ENCODE measurements at regions not wholly inside any gene's neighbourhood (a gene's known extent, or its start where the extent isn't known, plus 50 kb on each side); places are given as distances from the start of the nearest gene placed in this dataset.

DNA sequence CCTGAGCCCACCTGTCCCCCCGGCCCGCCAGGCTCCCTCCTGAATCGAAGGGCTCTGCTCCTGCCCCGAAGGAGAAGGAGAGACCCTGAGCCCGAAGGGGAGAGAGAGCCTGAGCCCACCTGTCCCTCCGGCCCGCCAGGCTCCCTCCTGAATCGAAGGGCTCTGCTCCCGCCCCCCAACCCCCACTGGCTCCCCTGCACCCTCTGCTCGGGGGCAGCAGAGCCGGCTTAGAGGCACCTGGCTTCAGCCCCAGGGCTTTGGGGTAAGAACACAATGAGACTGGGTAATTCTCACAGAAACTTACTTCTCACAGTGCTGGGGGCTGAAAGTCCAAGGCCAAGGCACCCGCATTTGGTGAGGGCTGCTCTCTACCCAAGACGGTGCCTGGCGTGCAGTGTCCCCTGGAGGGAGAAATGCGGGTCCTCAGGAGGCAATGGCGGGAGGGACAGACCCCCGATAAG, 53.1 kb upstream of the FBRSL1 start:
- ATAC-seq = no peak
- TF ChIP-seq ZNF8 (CRISPR knock-in tag; IDR thresholded peaks at IDR 0.05) (no peak), TOX (CRISPR knock-in tag; IDR thresholded peaks at IDR 0.05; ENCODE audit: borderline replicate concordance) (no peak), ISL1 (CRISPR knock-in tag; IDR thresholded peaks at IDR 0.05) (no peak), ARNTL (CRISPR knock-in tag; IDR thresholded peaks at IDR 0.05; ENCODE audit: borderline replicate concordance, low read depth) (no peak), RARB (CRISPR knock-in tag; IDR thresholded peaks at IDR 0.05) (no peak), ZC3H10 (CRISPR knock-in tag; IDR thresholded peaks at IDR 0.05) (no peak), ESRRG (CRISPR knock-in tag; IDR thresholded peaks at IDR 0.05) (no peak), SNAI2 (CRISPR knock-in tag; IDR thresholded peaks at IDR 0.05) (no peak), OSR1 (CRISPR knock-in tag; IDR thresholded peaks at IDR 0.05) (no peak), ZNF70 (CRISPR knock-in tag; IDR thresholded peaks at IDR 0.05) (no peak), PPARA (CRISPR knock-in tag; IDR thresholded peaks at IDR 0.05; ENCODE audit: borderline replicate concordance) (no peak), CSDC2 (CRISPR knock-in tag; IDR thresholded peaks at IDR 0.05) (no peak), ZNF565 (CRISPR knock-in tag; conservative IDR thresholded peaks at IDR 0.05; ENCODE audit: low read depth) (no peak), TCF4 (CRISPR knock-in tag; IDR thresholded peaks at IDR 0.05; ENCODE audit: borderline replicate concordance) (no peak), ZFP3 (CRISPR knock-in tag; IDR thresholded peaks at IDR 0.05) (no peak)
- TF ChIP-seq, protein P1, sequence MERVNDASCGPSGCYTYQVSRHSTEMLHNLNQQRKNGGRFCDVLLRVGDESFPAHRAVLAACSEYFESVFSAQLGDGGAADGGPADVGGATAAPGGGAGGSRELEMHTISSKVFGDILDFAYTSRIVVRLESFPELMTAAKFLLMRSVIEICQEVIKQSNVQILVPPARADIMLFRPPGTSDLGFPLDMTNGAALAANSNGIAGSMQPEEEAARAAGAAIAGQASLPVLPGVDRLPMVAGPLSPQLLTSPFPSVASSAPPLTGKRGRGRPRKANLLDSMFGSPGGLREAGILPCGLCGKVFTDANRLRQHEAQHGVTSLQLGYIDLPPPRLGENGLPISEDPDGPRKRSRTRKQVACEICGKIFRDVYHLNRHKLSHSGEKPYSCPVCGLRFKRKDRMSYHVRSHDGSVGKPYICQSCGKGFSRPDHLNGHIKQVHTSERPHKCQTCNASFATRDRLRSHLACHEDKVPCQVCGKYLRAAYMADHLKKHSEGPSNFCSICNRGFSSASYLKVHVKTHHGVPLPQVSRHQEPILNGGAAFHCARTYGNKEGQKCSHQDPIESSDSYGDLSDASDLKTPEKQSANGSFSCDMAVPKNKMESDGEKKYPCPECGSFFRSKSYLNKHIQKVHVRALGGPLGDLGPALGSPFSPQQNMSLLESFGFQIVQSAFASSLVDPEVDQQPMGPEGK (CRISPR knock-in tag; IDR thresholded peaks at IDR 0.05; ENCODE audit: borderline replicate concordance) = no peak
- TF ChIP-seq, protein P2, sequence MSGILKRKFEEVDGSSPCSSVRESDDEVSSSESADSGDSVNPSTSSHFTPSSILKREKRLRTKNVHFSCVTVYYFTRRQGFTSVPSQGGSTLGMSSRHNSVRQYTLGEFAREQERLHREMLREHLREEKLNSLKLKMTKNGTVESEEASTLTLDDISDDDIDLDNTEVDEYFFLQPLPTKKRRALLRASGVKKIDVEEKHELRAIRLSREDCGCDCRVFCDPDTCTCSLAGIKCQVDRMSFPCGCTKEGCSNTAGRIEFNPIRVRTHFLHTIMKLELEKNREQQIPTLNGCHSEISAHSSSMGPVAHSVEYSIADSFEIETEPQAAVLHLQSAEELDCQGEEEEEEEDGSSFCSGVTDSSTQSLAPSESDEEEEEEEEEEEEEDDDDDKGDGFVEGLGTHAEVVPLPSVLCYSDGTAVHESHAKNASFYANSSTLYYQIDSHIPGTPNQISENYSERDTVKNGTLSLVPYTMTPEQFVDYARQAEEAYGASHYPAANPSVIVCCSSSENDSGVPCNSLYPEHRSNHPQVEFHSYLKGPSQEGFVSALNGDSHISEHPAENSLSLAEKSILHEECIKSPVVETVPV (CRISPR knock-in tag; IDR thresholded peaks at IDR 0.05) = no peak
- TF ChIP-seq, protein P3, sequence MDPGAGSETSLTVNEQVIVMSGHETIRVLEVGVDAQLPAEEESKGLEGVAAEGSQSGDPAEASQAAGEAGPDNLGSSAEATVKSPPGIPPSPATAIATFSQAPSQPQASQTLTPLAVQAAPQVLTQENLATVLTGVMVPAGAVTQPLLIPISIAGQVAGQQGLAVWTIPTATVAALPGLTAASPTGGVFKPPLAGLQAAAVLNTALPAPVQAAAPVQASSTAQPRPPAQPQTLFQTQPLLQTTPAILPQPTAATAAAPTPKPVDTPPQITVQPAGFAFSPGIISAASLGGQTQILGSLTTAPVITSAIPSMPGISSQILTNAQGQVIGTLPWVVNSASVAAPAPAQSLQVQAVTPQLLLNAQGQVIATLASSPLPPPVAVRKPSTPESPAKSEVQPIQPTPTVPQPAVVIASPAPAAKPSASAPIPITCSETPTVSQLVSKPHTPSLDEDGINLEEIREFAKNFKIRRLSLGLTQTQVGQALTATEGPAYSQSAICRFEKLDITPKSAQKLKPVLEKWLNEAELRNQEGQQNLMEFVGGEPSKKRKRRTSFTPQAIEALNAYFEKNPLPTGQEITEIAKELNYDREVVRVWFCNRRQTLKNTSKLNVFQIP (CRISPR knock-in tag; IDR thresholded peaks at IDR 0.05; ENCODE audit: borderline replicate concordance, low read depth) = no peak
- TF ChIP-seq, protein P4, sequence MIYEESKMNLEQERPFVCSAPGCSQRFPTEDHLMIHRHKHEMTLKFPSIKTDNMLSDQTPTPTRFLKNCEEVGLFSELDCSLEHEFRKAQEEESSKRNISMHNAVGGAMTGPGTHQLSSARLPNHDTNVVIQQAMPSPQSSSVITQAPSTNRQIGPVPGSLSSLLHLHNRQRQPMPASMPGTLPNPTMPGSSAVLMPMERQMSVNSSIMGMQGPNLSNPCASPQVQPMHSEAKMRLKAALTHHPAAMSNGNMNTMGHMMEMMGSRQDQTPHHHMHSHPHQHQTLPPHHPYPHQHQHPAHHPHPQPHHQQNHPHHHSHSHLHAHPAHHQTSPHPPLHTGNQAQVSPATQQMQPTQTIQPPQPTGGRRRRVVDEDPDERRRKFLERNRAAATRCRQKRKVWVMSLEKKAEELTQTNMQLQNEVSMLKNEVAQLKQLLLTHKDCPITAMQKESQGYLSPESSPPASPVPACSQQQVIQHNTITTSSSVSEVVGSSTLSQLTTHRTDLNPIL (CRISPR knock-in tag; IDR thresholded peaks at IDR 0.05; ENCODE audit: low read depth) = no peak

DNA sequence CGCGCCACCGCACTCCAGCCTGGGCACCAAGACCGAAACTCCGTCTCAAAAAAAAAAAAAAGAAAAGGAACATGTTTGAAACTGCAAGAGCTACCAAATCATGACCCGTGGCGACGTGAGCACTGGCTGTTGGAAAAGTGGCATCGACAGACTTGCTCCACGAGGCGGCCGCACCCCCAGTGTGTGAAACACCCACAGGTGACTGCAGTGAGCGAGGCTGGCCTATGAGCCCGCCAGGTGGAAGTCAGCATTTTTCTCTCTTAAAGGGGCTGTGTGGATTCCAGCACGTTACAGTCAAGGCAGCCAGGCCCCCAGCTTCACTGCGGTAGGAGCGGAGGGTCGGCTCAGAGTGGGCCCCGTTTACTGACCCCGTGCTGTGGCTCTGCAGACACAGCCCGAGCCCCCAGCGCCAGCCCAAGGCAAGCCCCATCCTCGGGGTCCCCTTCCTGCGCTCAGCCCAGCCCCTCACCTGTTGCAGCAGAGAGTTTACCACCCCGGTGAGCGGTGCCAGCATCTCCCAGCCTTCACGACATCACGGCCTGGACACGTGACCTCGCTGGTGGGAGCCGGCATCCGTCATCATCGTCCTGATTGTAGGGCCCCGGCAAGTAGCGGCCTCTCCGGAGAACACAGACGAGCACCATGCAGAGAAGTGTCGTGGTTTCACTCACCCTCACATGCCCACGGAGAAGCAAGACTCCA, 54.3 kb upstream of the FBRSL1 start:
- TF ChIP-seq ZFP3 (CRISPR knock-in tag; IDR thresholded peaks at IDR 0.05) (no peak), BACH2 (CRISPR knock-in tag; IDR thresholded peaks at IDR 0.05; ENCODE audit: borderline replicate concordance) (no peak), ESRRG (CRISPR knock-in tag; IDR thresholded peaks at IDR 0.05) (no peak), GLIS3 (CRISPR knock-in tag; IDR thresholded peaks at IDR 0.05) (no peak), ZNF70 (CRISPR knock-in tag; IDR thresholded peaks at IDR 0.05) (no peak), ZFP30 (CRISPR knock-in tag; IDR thresholded peaks at IDR 0.05) (no peak)
- ATAC-seq = no peak

DNA sequence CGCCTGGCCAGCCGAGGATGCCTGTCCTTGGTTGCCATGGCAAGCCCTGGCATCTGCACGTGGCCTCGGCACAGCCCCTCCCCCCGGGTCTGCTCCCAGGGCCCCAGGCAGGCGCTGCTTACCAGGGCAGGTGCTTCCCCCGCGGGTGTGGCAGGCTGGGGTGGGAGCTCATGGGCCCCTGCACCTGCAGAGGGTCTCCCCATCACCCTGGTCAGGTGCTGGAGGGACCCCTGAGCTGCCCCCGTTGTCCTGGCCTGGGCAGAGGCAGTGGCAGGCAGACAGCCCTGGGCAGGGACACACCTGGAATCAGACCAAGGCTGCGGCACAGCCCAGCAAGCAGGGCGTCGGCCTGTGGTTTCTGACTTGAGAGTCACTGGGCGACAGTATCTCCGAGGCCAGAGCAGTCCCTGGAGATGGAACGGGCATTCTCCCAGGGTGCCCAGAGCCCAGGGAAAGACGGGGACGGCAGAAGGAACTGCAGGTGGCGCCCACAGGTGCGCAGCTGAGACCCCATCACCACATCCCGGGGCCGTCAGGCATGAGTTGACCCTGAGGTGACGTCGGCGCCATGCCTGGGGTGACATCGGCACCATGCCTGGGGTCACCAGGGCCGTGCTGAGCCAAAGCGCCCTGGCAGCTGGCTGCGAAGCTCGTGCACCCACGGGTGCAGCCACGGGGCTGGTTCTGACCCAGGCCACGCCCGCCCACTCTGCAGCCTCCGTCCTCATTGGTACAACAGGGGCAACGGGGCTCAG, 56.1 kb upstream of the FBRSL1 start:
- no peak for ATAC-seq
- TF ChIP-seq RARB (CRISPR knock-in tag; IDR thresholded peaks at IDR 0.05) (no peak), PPARA (CRISPR knock-in tag; IDR thresholded peaks at IDR 0.05; ENCODE audit: borderline replicate concordance) (no peak), ZNF70 (CRISPR knock-in tag; IDR thresholded peaks at IDR 0.05) (no peak), SNAI2 (CRISPR knock-in tag; IDR thresholded peaks at IDR 0.05) (no peak), ZNF8 (CRISPR knock-in tag; IDR thresholded peaks at IDR 0.05) (no peak), CSDC2 (CRISPR knock-in tag; IDR thresholded peaks at IDR 0.05) (no peak), OSR1 (CRISPR knock-in tag; IDR thresholded peaks at IDR 0.05) (no peak), TOX (CRISPR knock-in tag; IDR thresholded peaks at IDR 0.05; ENCODE audit: borderline replicate concordance) (no peak)
- TF ChIP-seq, protein P4 (CRISPR knock-in tag; IDR thresholded peaks at IDR 0.05; ENCODE audit: low read depth) = no peak

Measured in SK-N-SH treated with all-trans-retinoic acid at 6 μM for 48 hours (cell line).